Left lung (tissue), 4 donors: ENCODE measurements at regions not wholly inside any gene's neighbourhood (a gene's known extent, or its start where the extent isn't known, plus 50 kb on each side); places are given as distances from the start of the nearest gene placed in this dataset.
A peak's percentile ranks its signal among the peaks of the same experiment; 100 is the strongest.

Experiments used
- ATAC-seq: fragments of 200-7000 bp; cut with Tn5 transposase; one replicate; pipeline ENCODE4 v1.9.1; 2020; ENCODE audit warnings: moderate library complexity
- DNase-seq, 4 donors: peaks; one replicate each; pipeline ENCODE4 v3.0.0-alpha.2; 2013 to 2020
- H3K27ac ChIP-seq, 2 donors: fragments of 200-600 bp; sonication (generic) in 1 of 2; one replicate each; pipeline versions ENCODE4 v1.5.0 to v1.8.0; 2020 to 2021
- H3K27me3 ChIP-seq, 2 donors: fragments of 200-600 bp; sonication (generic) in 1 of 2; one replicate each; pipeline versions ENCODE4 v1.5.0 to v1.8.0; 2020 to 2021
- H3K36me3 ChIP-seq, 2 donors: fragments of 200-600 bp; sonication (generic) in 1 of 2; one replicate each; pipeline versions ENCODE4 v1.5.0 to v1.8.0; 2020 to 2021
- H3K4me1 ChIP-seq, 2 donors: fragments of 200-600 bp; one replicate each; pipeline ENCODE4 v1.8.0; 2021
- H3K4me3 ChIP-seq, 2 donors: fragments of 200-600 bp; sonication (generic) in 1 of 2; one replicate each; pipeline versions ENCODE4 v1.5.0 to v1.8.0; 2020 to 2021; ENCODE audit warnings: mild to moderate bottlenecking in 1 of 2
- H3K9me3 ChIP-seq, 2 donors: fragments of 200-600 bp; sonication (generic) in 1 of 2; one replicate each; pipeline versions ENCODE4 v1.5.0 to v1.8.0; 2020 to 2021
- CTCF ChIP-seq, 2 donors: fragments of 200-600 bp; sonication (generic) in 1 of 2; IDR thresholded peaks; one replicate each; pipeline versions ENCODE4 v1.5.0 to v1.8.0; 2021; ENCODE audit warnings: antibody characterized with exemption in 2 of 2
- intact Hi-C, 2 donors: fragments of 100-400 bp; cut with DNase I; formaldehyde crosslinking; loops; one replicate each; pipeline versions ENCODE4 v1.11.2 to v1.14.2; 2022
- donor health status: DM: no; HTN: yes; CAD: no.
- donor health status: DM: no; HTN: no; CAD: no.

GRCh38 chr1:191160837-191161236 lies 683.2 kb upstream of the BRINP3 start:
- Histone ChIP-seq H3K27me3 (no peaks in the 10 kb centered on the region), H3K27ac (no peak overlapping the region), H3K4me3 (no peak overlapping the region), H3K9me3 (peaks cover 0 to 12% of the 10 kb centered on the region in 2 donors), H3K4me1 (no peaks in the 10 kb centered on the region), H3K36me3 (no peaks in the 10 kb centered on the region)
- no peak for ATAC-seq
- no peak for DNase-seq
- intact Hi-C loops: no loop called here
- TF ChIP-seq CTCF (IDR thresholded peaks at IDR 0.05): no peak

- Histone ChIP-seq H3K4me1 (no peaks in the 10 kb centered on the region), H3K36me3 (no peaks in the 10 kb centered on the region), H3K27ac (no peak overlapping the region), H3K4me3 (no peak overlapping the region), H3K9me3 (peaks cover 0 to 12% of the 10 kb centered on the region in 2 donors), H3K27me3 (no peaks in the 10 kb centered on the region)
- no peak for DNase-seq
- intact Hi-C loops: no loop called here
- no peak for ATAC-seq
- no peak for TF ChIP-seq CTCF (IDR thresholded peaks at IDR 0.05)
Observed at GRCh38 chr1:191162762-191163161, 685.1 kb upstream of the BRINP3 start.

GRCh38 chr1:191163621-191164020 lies 686.0 kb upstream of the BRINP3 start:
- ATAC-seq (no peak), DNase-seq (no peak)
- Histone ChIP-seq H3K36me3 (no peaks in the 10 kb centered on the region), H3K27me3 (no peaks in the 10 kb centered on the region), H3K4me3 (no peak overlapping the region), H3K27ac (no peak overlapping the region), H3K9me3 (peaks cover 0 to 8% of the 10 kb centered on the region in 2 donors), H3K4me1 (no peaks in the 10 kb centered on the region)
- no peak for TF ChIP-seq CTCF (IDR thresholded peaks at IDR 0.05)
- intact Hi-C loops: no loop called here

GRCh38 chr1:191174298-191174697 lies 696.6 kb upstream of the BRINP3 start:
- Histone ChIP-seq H3K36me3 (no peaks in the 10 kb centered on the region), H3K4me1 (no peaks in the 10 kb centered on the region), H3K9me3 (no peaks in the 10 kb centered on the region), H3K27ac (no peak overlapping the region), H3K4me3 (no peak overlapping the region), H3K27me3 (no peaks in the 10 kb centered on the region)
- TF ChIP-seq CTCF (IDR thresholded peaks at IDR 0.05): no peak
- intact Hi-C loops: no loop called here
- peak in 1 of 4 donors; percentile 0 for DNase-seq
- ATAC-seq: no peak

GRCh38 chr1:191176131-191176530 lies 698.5 kb upstream of the BRINP3 start:
- Histone ChIP-seq H3K4me1 (no peaks in the 10 kb centered on the region), H3K36me3 (no peaks in the 10 kb centered on the region), H3K27me3 (no peaks in the 10 kb centered on the region), H3K9me3 (no peaks in the 10 kb centered on the region), H3K27ac (no peak overlapping the region), H3K4me3 (no peak overlapping the region)
- TF ChIP-seq CTCF (IDR thresholded peaks at IDR 0.05): no peak
- ATAC-seq: no peak
- intact Hi-C loops: no loop called here
- no peak for DNase-seq
